PC-9 (cell line): ENCODE measurements at regions not wholly inside any gene's neighbourhood (a gene's known extent, or its start where the extent isn't known, plus 50 kb on each side); places are given as distances from the start of the nearest gene placed in this dataset.
A peak's percentile ranks its signal among the peaks of the same experiment; 100 is the strongest.

Experiments used
- BruUV-seq: library from RNA; stranded (reverse); fragments of 400-500 nt; replicated peaks from 2 replicates; lab custom pipeline; 2021; lab: Mats Ljungman, UMichigan
- CTCF ChIA-PET: fragments of 300-600 bp; sonication (Branson Sonifier 250); formaldehyde crosslinking; loops from one replicate; lab custom pipeline; 2022; ENCODE audit warnings: antibody characterized with exemption; lab: Charles Lee
- POLR2A ChIA-PET: fragments of 300-600 bp; sonication (Branson Sonifier 250); formaldehyde crosslinking; loops from one replicate; lab custom pipeline; 2022; ENCODE audit warnings: antibody characterized with exemption; ENCODE audit not compliant: unreplicated experiment; lab: Charles Lee
- DNase-seq, 2 experiments: peaks; one replicate each; pipeline versions ENCODE4 v3.0.0 to v3.0.0-alpha.2; 2015 to 2022; ENCODE audit warnings: mixed read lengths in 1 of 2
- H2AFZ ChIP-seq: fragments of 200-600 bp; sonication (generic); 2 replicates; pipeline ENCODE4 v1.8.1; 2017; ENCODE audit warnings: antibody characterized with exemption
- H3F3A ChIP-seq: fragments of 200-600 bp; sonication (generic); 2 replicates; pipeline ENCODE4 v1.8.1; 2017; ENCODE audit warnings: antibody characterized with exemption, mild to moderate bottlenecking, low read depth; ENCODE audit not compliant: insufficient read depth
- H3K27ac ChIP-seq: fragments of 200-600 bp; sonication (generic); 2 replicates; pipeline ENCODE4 v1.6.1; 2016; ENCODE audit warnings: mixed run types
- H3K27me3 ChIP-seq: fragments of 200-600 bp; sonication (generic); 2 replicates; pipeline ENCODE4 v1.6.1; 2016; ENCODE audit warnings: low read depth, mixed run types; ENCODE audit not compliant: insufficient read depth
- H3K36me3 ChIP-seq: fragments of 200-600 bp; sonication (generic); 2 replicates; pipeline ENCODE4 v1.6.1; 2016; ENCODE audit warnings: low read depth, mixed run types
- H3K4me1 ChIP-seq: fragments of 200-600 bp; sonication (generic); replicated peaks from 2 replicates; pipeline ENCODE4 v1.6.1; 2016; ENCODE audit warnings: mixed run types; ENCODE audit not compliant: insufficient read depth
- H3K4me2 ChIP-seq: fragments of 200-600 bp; sonication (generic); 2 replicates; pipeline ENCODE4 v1.6.1; 2017; ENCODE audit warnings: mixed run types
- H3K4me3 ChIP-seq: fragments of 200-600 bp; sonication (generic); 2 replicates; pipeline ENCODE4 v1.6.1; 2016; ENCODE audit warnings: mixed run types
- H3K79me2 ChIP-seq: fragments of 200-600 bp; sonication (generic); 2 replicates; pipeline ENCODE4 v1.6.1; 2017; ENCODE audit warnings: low read depth, mixed run types
- H3K9me2 ChIP-seq: fragments of 200-600 bp; sonication (generic); 2 replicates; pipeline ENCODE4 v1.8.1; 2017; ENCODE audit warnings: mild to moderate bottlenecking; ENCODE audit not compliant: insufficient read depth
- H3K9me3 ChIP-seq: fragments of 200-600 bp; sonication (generic); 2 replicates; pipeline ENCODE4 v1.8.1; 2016; ENCODE audit warnings: low read depth; ENCODE audit not compliant: insufficient read depth
- H4K20me1 ChIP-seq: fragments of 200-600 bp; sonication (generic); 2 replicates; pipeline ENCODE4 v1.8.1; 2017; ENCODE audit not compliant: insufficient read depth
- CTCF ChIP-seq: fragments of 200-600 bp; sonication (generic); conservative IDR thresholded peaks from 2 replicates; pipeline ENCODE4 v1.6.1; 2017; ENCODE audit warnings: mixed run types, antibody characterized with exemption, mild to moderate bottlenecking, moderate library complexity
- EZH2 ChIP-seq: fragments of 200-600 bp; sonication (generic); IDR thresholded peaks from 2 replicates; pipeline ENCODE4 v1.8.0; 2017; ENCODE audit warnings: antibody characterized with exemption, low read depth
- intact Hi-C: fragments of 100-400 bp; cut with micrococcal nuclease; formaldehyde crosslinking; loops from one replicate; pipeline ENCODE4 v1.10.0; 2022; ENCODE audit not compliant: unreplicated experiment

GRCh38 chr7:68691261-68692216 is 906.7 kb upstream of the AUTS2 start:
- H3K4me1 ChIP-seq, result peaks cover 55% of the 10 kb centered on the region
- H3K36me3 ChIP-seq, result no peaks in the 10 kb centered on the region
- TF ChIP-seq EZH2, result no peak
- TF ChIP-seq CTCF, result no peak
- H4K20me1 ChIP-seq, result no peaks in the 10 kb centered on the region
- no peaks in the 10 kb centered on the region for H3K79me2 ChIP-seq
- DNase-seq, result peak; percentile 30 to 96
- peaks cover 24% of the 10 kb centered on the region for H3K9me3 ChIP-seq
- peaks cover 45% of the 10 kb centered on the region for H3F3A ChIP-seq
- POLR2A ChIA-PET, result no interaction called here
- H3K4me2 ChIP-seq, result peak overlapping the region; percentile 68
- BruUV-seq, result no TSS peak
- H3K27me3 ChIP-seq, result no peaks in the 10 kb centered on the region
- CTCF ChIA-PET, result no interaction called here
- peak overlapping the region; percentile 69 for H2AFZ ChIP-seq
- H3K4me3 ChIP-seq, result peak overlapping the region; percentile 32; the same call in 1 of the 2 replicates
- peak overlapping the region; percentile 97 for H3K27ac ChIP-seq
- intact Hi-C loops, result loop anchor here (5.0 kb wide), 1 partner anchor 106 kb away; no protein-coding TSS in a partner anchor
- 0 out of 2 replicates have a peak, but pooled peaks cover 5% of the 10 kb centered on the region for H3K9me2 ChIP-seq

DNA sequence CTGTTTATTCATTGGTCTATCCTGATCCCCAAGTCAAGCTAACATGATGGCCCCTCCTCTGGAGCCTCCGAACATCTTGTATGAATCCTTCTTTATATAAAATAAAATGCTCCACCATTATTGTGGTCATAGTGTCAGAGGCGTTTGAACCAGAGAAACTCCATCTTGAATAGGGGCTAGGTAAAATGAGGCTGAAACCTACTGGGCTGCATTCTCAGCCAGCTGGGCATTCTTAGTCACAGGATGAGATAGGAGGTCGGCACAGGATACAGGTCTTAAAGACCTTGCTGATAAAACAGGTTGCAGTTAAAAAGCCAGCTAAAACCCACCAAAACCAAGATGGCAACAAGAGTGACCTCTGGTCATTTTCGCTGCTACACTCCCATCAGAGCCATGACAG is 905.8 kb upstream of the AUTS2 start:
- H2AFZ ChIP-seq, result no peak overlapping the region; the same call in 1 of the 2 replicates
- no peaks in the 10 kb centered on the region for H3K79me2 ChIP-seq
- H3K4me3 ChIP-seq, result peak overlapping the region; percentile 32; the same call in 1 of the 2 replicates
- H3K27ac ChIP-seq, result peak overlapping the region; percentile 97
- CTCF ChIA-PET, result no interaction called here
- no peak for DNase-seq
- intact Hi-C loops, result loop anchor here (5.0 kb wide), 1 partner anchor 105 kb away; no protein-coding TSS in a partner anchor
- H3K36me3 ChIP-seq, result no peaks in the 10 kb centered on the region
- H3K4me2 ChIP-seq, result peak overlapping the region; percentile 68
- H3K27me3 ChIP-seq, result no peaks in the 10 kb centered on the region
- POLR2A ChIA-PET, result no interaction called here
- no peaks in the 10 kb centered on the region for H4K20me1 ChIP-seq
- H3K9me3 ChIP-seq, result peaks cover 24% of the 10 kb centered on the region
- TF ChIP-seq CTCF (no peak), EZH2 (no peak)
- peaks cover 46% of the 10 kb centered on the region for H3F3A ChIP-seq
- peaks cover 55% of the 10 kb centered on the region for H3K4me1 ChIP-seq
- H3K9me2 ChIP-seq, result 0 out of 2 replicates have a peak, but pooled peaks cover 5% of the 10 kb centered on the region
- no TSS peak for BruUV-seq

GRCh38 chr7:68694656-68695055 is 903.6 kb upstream of the AUTS2 start:
- DNase-seq, result no peak
- Histone ChIP-seq H3K9me2 (0 out of 2 replicates have a peak, but pooled peaks cover 5% of the 10 kb centered on the region), H3K27ac (no peak overlapping the region), H4K20me1 (no peaks in the 10 kb centered on the region), H2AFZ (no peak overlapping the region), H3K9me3 (peaks cover 24% of the 10 kb centered on the region), H3K4me1 (peaks cover 55% of the 10 kb centered on the region), H3K27me3 (no peaks in the 10 kb centered on the region), H3K79me2 (no peaks in the 10 kb centered on the region), H3F3A (peaks cover 48% of the 10 kb centered on the region), H3K4me2 (no peak overlapping the region), H3K4me3 (no peak overlapping the region), H3K36me3 (no peaks in the 10 kb centered on the region)
- BruUV-seq, result no TSS peak
- ChIA-PET POLR2A (no interaction called here), CTCF (no interaction called here)
- intact Hi-C loops, result loop anchor here (5.0 kb wide), 1 partner anchor 103 kb away; no protein-coding TSS in a partner anchor
- no peak for TF ChIP-seq EZH2
